Limb (tissue), 2 donors: ENCODE measurements at regions not wholly inside any gene's neighbourhood (a gene's known extent, or its start where the extent isn't known, plus 50 kb on each side); places are given as distances from the start of the nearest gene placed in this dataset.

Source experiments
- DNase-seq, 2 donors: peaks; one replicate each; pipeline ENCODE4 v3.0.0-alpha.2; 2016; ENCODE audit errors: extremely low spot score in 2 of 2

GRCh38 chr5:179430193-179431175 is 85.2 kb upstream of the ADAMTS2 start:
- DNase-seq, result no peak

- no peak for DNase-seq
Observed at GRCh38 chr5:179427676-179428056, 82.4 kb upstream of the ADAMTS2 start.

- DNase-seq, result no peak
Observed at GRCh38 chr5:179427032-179427675, 81.9 kb upstream of the ADAMTS2 start.

GRCh38 chr5:179422908-179423481 is 77.7 kb upstream of the ADAMTS2 start:
- DNase-seq, result no peak

- no peak for DNase-seq
Observed at GRCh38 chr5:179422213-179422855, 77.1 kb upstream of the ADAMTS2 start.

- DNase-seq, result no peak
Observed at GRCh38 chr5:179421144-179421901, 76.1 kb upstream of the ADAMTS2 start.

GRCh38 chr5:179420476-179420875 is 75.2 kb upstream of the ADAMTS2 start:
- DNase-seq, result no peak

GRCh38 chr5:179418972-179419371 is 73.7 kb upstream of the ADAMTS2 start:
- DNase-seq, result no peak

GRCh38 chr5:179417696-179418095 is 72.4 kb upstream of the ADAMTS2 start:
- no peak for DNase-seq

- peak in 1 of 2 donors; percentile 32 for DNase-seq
Observed at GRCh38 chr5:179417016-179417415, 71.8 kb upstream of the ADAMTS2 start.

- no peak for DNase-seq
Observed at GRCh38 chr5:179416114-179416822, 71.0 kb upstream of the ADAMTS2 start.

GRCh38 chr5:179415291-179416060 is 70.2 kb upstream of the ADAMTS2 start:
- no peak for DNase-seq

- no peak for DNase-seq
Observed at GRCh38 chr5:179414459-179415261, 69.4 kb upstream of the ADAMTS2 start.

GRCh38 chr5:179413711-179414458 is 68.6 kb upstream of the ADAMTS2 start:
- DNase-seq, result no peak

- no peak for DNase-seq
Observed at GRCh38 chr5:179413086-179413690, 67.9 kb upstream of the ADAMTS2 start.

GRCh38 chr5:179411161-179411841 is 66.0 kb upstream of the ADAMTS2 start:
- DNase-seq, result no peak
